ENCODE measurements at regions not wholly inside any gene's neighbourhood (a gene's known extent, or its start where the extent isn't known, plus 50 kb on each side); places are given as distances from the start of the nearest gene placed in this dataset.

DNA sequence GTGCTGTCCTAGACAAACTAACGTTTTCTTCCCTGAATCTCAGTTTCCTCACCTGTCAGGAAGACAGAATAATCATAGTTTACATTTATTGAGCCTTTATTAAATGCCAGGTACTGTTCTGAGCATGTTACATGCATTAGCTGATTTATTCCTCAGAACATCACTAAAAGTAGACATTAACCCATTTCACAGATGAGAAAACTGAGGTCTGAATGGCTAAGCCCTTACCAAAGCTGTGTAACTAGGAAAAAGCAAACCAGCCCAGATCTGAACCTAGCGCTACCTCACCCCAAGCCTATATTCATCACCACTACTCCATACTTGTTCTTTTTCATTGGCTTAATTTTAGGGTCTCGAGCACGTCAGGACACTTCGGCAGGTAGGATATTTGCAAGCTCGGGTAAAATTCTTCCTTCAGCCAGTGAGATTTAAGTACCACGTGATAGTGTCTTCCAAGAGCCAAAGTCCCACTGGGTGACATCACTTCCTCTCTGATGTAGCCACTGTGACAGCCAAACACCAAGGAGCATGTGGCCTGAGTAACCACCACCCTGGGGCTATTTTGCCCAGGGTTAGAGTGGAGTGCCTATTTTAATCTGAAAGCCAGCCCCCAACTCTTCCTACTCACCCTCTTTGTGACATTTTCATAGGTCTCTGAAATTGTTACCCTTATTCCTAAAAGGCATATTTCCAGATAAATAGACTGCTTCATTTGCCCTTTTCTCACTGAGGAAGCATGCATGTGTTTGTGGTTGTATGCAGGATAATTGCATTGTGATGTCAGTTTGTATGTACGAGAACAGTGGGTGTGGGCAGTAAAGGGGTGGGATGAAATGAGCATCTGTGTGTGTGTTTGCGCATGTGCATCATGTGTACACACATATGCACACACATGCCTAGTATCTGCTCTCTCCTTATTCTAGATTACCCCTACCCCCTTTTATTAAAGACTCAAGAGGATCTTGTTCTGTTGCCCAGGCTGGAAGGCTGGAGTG lies 62.2 kb upstream of the WSCD2 start:
- in situ Hi-C loops (cut with HindIII; ENCODE audit: low sequenced_read_pairs) = no loop called here

DNA sequence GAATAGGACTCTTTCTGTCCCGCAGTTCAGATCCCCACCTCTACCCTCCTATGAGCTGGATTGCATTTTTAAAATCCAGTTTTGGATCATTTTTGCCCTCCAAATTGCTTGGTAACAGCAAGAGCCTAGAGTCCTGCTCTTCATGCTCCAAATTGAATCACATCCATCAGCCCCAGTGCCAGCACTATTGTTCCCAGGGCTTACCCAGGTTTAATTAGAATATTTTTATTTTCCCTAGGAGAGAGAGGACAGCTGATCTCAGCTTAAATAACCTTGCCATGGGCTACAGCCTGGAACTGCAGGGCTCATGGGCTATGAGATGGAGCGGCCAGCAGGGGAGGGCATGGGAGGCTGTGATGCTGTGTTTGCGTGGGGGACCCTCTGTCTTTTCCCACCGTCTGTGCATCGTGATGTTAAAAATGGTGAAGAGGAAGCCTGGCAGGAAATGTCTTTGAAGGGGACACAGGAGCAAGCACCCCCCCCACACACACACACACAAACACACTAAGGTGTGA lies 59.4 kb upstream of the WSCD2 start:
- in situ Hi-C loops (cut with HindIII; ENCODE audit: low sequenced_read_pairs) = no loop called here

DNA sequence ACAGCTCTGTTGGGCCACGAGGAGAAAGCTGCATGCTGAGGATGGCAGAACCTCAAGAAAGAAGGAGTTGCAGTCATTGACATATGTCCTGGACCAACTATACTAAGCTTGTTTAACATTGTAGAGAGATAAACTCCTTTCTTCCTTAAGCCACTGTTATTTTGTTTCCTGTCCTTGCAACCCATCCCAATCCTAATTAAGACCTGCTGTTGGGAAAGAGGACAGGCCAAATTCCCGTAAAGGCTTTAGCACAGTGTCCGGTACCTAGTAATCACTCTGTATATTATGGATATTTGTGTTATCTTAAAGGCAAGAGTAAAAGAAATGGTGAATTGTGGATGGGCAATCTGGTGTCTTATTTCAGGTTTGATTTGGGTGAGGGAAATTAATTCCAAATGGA lies 53.5 kb upstream of the WSCD2 start:
- in situ Hi-C loops (cut with HindIII; ENCODE audit: low sequenced_read_pairs) = loop anchor here (5.0 kb wide), 1 partner anchor 72 kb away; no protein-coding TSS in a partner anchor

DNA sequence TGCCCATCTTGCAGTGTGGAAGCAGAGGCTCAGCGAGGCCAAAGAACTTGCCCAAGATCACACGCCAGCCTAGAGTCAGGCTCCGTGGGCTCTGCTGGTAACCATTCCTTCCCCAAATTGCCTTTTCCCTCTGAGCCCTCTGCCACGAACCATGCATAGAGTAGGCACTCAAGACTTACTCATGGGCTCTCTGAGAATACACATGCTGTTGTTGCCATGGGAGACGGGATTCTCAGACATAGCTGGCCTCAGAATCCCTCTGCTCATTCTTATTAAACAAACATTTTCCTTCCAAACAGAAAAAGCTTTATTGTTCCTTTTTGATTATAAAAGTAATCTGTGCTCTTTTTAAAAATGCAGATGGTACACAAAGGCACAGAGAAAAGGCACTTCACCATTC lies 52.5 kb upstream of the WSCD2 start:
- in situ Hi-C loops (cut with HindIII; ENCODE audit: low sequenced_read_pairs) = loop anchor here (5.0 kb wide), 1 partner anchor 71 kb away; no protein-coding TSS in a partner anchor

DNA sequence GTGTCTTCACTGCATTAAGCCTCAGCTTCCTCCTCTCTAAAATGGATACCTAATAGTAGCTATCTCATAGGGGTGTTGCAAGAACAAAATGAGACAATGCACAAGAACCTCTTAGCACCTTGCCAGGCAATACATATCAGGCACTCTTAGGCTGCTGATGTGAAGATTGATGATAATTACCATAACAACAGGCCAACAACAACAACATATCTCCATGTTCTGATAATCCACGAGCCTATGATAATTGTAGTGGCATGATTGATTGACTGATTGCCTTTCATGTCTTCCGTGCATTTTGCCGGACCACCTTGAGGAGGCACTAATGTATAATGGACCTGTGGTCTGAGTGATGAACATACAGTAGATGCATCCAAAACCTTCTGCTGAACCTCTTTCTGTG lies 50.7 kb upstream of the WSCD2 start:
- in situ Hi-C loops (cut with HindIII; ENCODE audit: low sequenced_read_pairs) = loop anchor here (5.0 kb wide), 1 partner anchor 69 kb away; no protein-coding TSS in a partner anchor

All from endothelial cell of hepatic sinusoid (primary cell).